ENCODE measurements at regions not wholly inside any gene's neighbourhood (a gene's known extent, or its start where the extent isn't known, plus 50 kb on each side); places are given as distances from the start of the nearest gene placed in this dataset.
"Not testable (repeated sequence)": the region's sequence is repeated elsewhere in the genome, so short reads cannot be mapped to it uniquely, and the experiment has no call there.

DNA sequence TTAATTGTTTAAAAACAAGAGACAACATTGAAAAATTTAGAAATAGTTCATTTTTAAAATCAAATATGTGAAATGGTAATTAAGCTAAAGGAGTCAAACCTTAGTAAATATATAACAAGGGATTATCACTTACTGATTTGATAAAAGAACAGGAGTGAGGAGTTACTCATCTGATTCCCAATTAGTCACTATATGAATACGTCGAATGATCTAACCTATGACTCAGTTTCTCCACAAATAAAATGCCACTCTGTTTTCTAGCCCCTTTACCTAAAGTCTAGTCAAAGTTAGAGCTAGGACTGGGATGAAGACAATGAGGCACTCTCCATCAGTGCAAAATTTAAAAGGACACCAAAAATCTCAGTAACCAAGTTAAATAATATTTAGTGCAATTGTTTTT is 70.4 kb upstream of the RASEF start:
- no peak for DNase-seq

DNA sequence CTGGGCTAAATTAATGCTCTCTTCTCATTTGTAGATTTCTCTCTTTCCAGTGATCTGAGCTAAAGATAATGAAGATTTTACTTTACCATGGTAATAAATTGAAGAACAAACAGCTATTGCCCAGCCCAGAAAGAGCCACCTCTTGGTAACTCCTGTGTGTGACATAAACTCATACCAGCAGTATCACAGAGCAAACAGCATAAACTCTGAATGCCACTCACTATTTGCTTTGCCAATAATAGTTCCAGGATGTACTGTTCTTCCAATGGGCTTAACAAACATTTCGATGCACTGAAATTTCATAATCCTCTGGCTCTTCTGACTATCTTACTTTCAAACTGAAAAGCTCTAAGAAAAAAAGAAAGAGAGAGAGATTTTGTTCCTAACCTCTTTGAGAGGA is 69.8 kb upstream of the RASEF start:
- DNase-seq: no peak

DNA sequence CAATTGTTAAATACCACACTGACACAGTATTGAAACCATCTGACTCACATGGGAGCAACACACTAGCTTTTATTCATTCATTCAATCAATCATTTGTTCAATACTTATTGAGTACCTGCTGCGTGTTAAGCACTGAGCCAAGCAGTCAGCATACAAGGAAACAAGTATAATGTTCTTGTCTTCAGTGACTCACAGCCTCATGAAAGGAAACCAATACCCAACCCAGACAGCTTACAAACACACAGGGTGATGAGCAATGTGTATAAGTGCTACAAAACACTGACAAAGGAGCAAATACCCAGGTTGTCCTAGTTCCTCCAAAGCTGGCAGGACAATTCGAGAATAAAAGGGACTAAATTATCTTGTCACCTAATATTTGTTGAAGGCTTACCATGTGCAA is 67.6 kb upstream of the RASEF start:
- DNase-seq: no peak

DNA sequence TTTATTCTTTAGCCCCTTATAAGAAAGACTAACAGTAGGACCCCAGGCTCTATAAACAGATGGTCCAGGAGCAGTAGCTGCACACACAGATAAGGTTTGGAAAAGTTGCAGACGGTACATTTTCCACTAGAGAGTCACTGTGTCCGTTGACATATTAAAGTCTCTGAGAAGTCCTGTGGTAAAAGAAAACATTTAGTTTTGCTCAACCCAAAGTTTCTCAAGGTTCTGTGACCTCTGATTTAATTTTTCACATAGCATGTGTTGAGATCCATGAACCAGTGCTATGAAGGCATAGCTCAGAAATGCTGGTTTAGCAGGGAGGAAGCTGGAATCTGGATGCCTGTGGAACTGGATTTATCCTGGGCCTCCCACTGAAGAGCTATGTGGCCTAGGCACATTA is 62.7 kb upstream of the RASEF start:
- no peak for DNase-seq

DNA sequence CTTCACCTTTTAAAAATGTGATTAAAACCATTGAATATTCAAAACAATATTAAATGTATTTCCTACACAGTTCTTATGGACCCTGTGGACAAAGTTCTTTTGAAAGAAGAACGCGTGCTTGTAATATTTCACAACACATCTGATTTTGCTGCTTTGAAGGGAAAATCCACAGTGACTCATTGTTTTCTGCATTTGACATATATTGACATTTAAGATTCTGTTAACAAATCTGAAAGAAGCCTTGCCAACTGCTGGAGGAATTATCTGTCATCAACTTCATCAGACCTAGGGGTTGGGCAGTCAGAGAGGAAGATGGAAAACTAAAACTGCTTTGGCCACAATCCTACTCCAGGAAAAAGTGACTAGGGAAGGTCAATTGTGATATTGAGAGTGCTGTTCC is 56.9 kb upstream of the RASEF start:
- DNase-seq: no peak

DNA sequence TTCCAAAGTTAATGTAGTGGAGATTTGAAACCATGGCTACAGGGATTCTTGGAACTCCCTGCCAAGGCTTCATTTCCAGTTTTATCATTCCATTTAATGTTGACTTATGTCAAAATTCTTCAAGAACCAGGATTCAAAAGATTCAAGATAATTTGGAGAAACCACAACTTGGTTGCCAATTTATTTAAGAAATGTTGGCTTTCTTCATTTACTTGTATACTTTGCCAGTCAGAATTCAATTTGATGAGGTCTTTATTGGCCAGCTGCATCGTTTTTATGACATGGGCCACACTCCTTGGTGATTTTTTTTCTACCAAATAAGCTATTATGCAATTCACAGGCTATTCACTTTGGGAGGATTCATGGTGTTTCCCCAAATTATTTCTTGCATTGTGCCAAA is 53.1 kb upstream of the RASEF start:
- DNase-seq: no peak

DNA sequence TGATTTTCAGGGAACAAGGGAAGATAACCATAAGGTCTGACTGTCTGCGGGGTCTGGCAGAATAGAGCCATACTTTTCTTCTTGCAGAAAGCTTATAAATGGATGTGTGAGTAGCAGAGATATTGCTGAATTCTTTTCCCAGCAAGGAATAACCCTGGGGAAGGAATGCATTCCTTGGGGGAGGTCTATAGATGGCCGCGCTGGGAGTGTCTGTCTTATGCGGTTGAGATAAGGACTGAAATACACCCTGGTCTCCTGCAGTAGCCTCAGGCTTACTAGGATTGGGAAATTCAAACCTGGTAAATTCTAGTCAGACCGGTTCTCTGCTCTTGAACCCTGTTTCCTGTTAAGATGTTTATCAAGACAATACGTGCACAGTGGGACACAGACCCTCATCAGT is 50.5 kb upstream of the RASEF start:
- not testable (repeated sequence) for DNase-seq
